ENCODE measurements at regions not wholly inside any gene's neighbourhood (a gene's known extent, or its start where the extent isn't known, plus 50 kb on each side); places are given as distances from the start of the nearest gene placed in this dataset.

DNA sequence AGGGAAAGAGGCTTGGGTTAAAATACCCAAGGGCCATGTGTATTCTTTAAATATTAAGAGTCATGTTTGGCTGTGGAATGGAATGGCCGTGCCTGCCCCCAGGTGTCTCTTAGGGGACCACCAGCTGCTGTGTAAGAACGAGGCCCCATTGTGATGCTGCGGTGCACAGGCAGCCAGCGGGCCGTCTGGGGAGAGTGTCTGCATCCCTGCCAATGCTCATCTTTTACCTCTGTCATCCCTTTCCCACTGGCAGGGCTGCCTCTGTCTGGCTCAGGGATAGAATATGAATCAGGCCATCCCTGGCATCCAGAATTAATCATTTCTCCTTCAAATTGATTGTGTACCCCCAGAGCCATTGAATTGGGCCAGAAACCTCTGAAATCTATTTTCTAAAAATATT is 137.8 kb upstream of the GALNT17 start:
- H3K27me3 Mint-ChIP-seq, result no peaks in the 10 kb centered on the region
- H3K36me3 Mint-ChIP-seq, result no peaks in the 10 kb centered on the region
- H3K9me3 Mint-ChIP-seq, result peaks cover 6 to 12% of the 10 kb centered on the region in 2 donors
- DNase-seq, result no peak
- H3K4me1 Mint-ChIP-seq, result no peaks in the 10 kb centered on the region
- ATAC-seq (replicated peaks), result no peak
- no peak overlapping the region for H3K27ac Mint-ChIP-seq
- no peak overlapping the region for H3K4me3 Mint-ChIP-seq

DNA sequence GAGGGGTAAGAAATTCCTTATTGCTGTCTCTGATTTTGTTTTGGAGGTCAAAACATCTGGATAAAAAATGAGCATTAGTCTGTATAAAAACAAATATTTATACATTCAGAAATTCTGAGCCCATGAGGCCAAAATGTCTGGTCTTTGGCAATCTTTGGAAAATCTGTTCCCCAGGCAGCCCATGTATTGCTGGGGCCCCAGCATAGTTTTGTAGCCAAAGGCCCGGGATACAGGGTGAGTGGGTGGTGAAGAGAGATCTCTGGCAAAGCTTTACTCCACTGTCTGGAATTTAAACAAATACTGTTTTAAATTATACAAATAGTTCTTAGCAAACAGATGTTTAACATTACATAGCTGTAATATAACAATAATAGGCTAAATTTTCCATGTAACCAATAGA is 134.7 kb upstream of the GALNT17 start:
- DNase-seq (no peak), ATAC-seq (replicated peaks) (no peak)
- H3K27ac Mint-ChIP-seq, result no peak overlapping the region
- no peak overlapping the region for H3K4me3 Mint-ChIP-seq
- H3K36me3 Mint-ChIP-seq, result no peaks in the 10 kb centered on the region
- no peaks in the 10 kb centered on the region for H3K4me1 Mint-ChIP-seq
- H3K27me3 Mint-ChIP-seq, result no peaks in the 10 kb centered on the region
- H3K9me3 Mint-ChIP-seq, result peaks cover 3 to 4% of the 10 kb centered on the region in 2 donors

DNA sequence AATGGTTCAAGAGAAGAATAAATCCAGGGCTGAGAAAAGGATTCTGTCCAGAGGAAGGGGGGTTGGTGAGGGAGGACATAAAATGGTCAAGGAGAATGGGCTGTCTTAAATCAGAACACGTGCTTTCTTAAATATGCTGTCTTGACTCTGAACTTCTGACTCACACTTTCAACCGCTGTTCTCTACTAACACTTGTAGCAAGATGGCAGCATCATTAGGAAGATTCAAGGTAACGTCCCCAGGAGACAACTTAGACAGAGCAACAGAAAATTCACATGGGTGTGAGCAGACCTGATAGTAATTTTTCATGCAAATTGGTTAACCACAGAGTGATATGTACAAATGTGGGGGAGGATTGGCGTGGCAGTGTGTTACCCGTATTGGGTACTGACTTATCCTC is 126.8 kb upstream of the GALNT17 start:
- Mint-ChIP-seq H3K9me3 (peaks cover 8 to 10% of the 10 kb centered on the region in 2 donors), H3K27me3 (no peaks in the 10 kb centered on the region), H3K27ac (no peak overlapping the region), H3K4me1 (no peaks in the 10 kb centered on the region), H3K4me3 (no peak overlapping the region), H3K36me3 (no peaks in the 10 kb centered on the region)
- DNase-seq (no peak), ATAC-seq (replicated peaks) (no peak)

DNA sequence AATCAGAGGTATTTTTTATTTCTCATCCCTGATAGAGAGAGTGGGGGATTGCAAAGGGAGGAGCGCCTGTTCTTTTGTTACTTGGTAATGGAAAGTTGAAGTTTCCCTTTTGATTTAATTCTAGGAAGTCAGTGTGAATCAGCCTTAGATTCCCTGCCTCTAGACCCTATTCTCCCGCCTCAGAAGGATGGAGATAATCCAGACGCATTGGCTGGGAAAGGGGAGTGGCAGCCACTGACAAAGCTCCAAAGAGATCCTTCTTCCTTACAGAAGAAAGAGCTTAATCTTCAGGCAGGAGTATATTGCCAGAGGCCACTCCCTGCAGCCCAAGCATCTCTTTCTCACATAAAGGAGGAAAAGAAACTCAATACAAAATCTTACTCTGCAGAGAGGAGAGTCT is 122.3 kb upstream of the GALNT17 start:
- H3K27me3 Mint-ChIP-seq, result no peaks in the 10 kb centered on the region
- DNase-seq (no peak), ATAC-seq (replicated peaks) (no peak)

GRCh38 chr7:71015252-71015900 is 116.6 kb upstream of the GALNT17 start:
- H3K4me3 Mint-ChIP-seq, result no peak overlapping the region
- H3K36me3 Mint-ChIP-seq, result no peaks in the 10 kb centered on the region
- H3K27ac Mint-ChIP-seq, result no peak overlapping the region
- no peak for DNase-seq
- ATAC-seq (replicated peaks), result no peak
- no peaks in the 10 kb centered on the region for H3K27me3 Mint-ChIP-seq
- H3K9me3 Mint-ChIP-seq, result peaks cover 9 to 15% of the 10 kb centered on the region in 2 donors
- no peaks in the 10 kb centered on the region for H3K4me1 Mint-ChIP-seq

More for the DNA sequence above, 122.3 kb upstream of the GALNT17 start:
- H3K27ac Mint-ChIP-seq, result no peak overlapping the region
- peaks cover under 1 to 13% of the 10 kb centered on the region in 2 donors for H3K9me3 Mint-ChIP-seq
- no peaks in the 10 kb centered on the region for H3K36me3 Mint-ChIP-seq
- no peak overlapping the region for H3K4me3 Mint-ChIP-seq
- no peaks in the 10 kb centered on the region for H3K4me1 Mint-ChIP-seq

- H3K9me3 Mint-ChIP-seq, result peaks cover 9 to 13% of the 10 kb centered on the region in 2 donors
- H3K4me3 Mint-ChIP-seq, result no peak overlapping the region
- no peaks in the 10 kb centered on the region for H3K27me3 Mint-ChIP-seq
- H3K27ac Mint-ChIP-seq, result no peak overlapping the region
- no peaks in the 10 kb centered on the region for H3K4me1 Mint-ChIP-seq
- ATAC-seq (replicated peaks), result no peak
- no peak for DNase-seq
- no peaks in the 10 kb centered on the region for H3K36me3 Mint-ChIP-seq
These were observed 115.5 kb upstream of the GALNT17 start for GRCh38 chr7:71016401-71016800.

GRCh38 chr7:71017602-71018001 is 114.3 kb upstream of the GALNT17 start:
- no peaks in the 10 kb centered on the region for H3K4me1 Mint-ChIP-seq

DNA sequence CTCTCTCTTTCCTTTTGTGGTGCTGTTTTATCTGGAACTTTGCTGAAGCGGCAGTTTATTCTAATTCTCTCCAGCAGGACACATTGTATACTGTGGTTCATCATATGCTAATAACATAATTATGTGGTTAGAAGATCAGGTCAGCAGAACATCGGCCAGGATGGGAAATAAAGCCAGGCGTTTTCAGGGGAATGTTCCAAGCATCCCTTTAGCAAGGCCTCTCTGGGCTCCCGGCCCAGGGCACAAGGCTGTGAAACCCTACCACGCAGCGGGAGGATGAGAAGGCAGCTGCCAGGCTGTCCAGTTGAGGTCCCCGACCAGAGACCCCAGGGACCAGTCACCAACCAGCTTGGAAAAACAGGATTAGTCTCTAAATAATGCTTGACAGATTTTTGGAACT is 112.2 kb upstream of the GALNT17 start:
- Mint-ChIP-seq H3K36me3 (no peaks in the 10 kb centered on the region), H3K4me3 (no peak overlapping the region), H3K27ac (no peak overlapping the region), H3K27me3 (no peaks in the 10 kb centered on the region), H3K4me1 (no peaks in the 10 kb centered on the region), H3K9me3 (peaks cover 8 to 14% of the 10 kb centered on the region in 2 donors)
- no peak for DNase-seq
- no peak for ATAC-seq (replicated peaks)

More at GRCh38 chr7:71017602-71018001, 114.3 kb upstream of the GALNT17 start:
- Mint-ChIP-seq H3K9me3 (peaks cover 13 to 14% of the 10 kb centered on the region in 2 donors), H3K27ac (no peak overlapping the region), H3K27me3 (no peaks in the 10 kb centered on the region), H3K4me3 (no peak overlapping the region), H3K36me3 (no peaks in the 10 kb centered on the region)
- no peak for DNase-seq
- no peak for ATAC-seq (replicated peaks)

DNA sequence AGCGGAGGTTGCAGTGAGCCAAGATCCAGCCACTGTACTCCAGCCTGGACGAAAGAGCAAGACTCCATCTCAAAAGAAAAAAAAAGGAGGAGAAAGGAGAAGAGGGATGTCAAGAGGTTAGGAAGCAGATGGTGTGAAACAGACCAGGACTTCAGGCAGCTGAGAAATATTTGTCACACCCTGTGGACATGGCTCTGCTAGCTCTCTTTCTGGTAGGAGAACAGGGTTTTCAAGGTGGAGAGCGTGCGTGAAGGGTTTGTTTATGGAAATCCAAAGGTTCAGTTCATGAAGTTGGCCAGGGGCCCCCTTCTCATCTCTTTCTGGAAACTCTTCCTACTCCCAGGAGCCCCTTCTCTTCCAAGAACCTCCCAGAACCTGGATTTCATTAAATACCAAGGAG is 110.8 kb upstream of the GALNT17 start:
- Mint-ChIP-seq H3K4me3 (no peak overlapping the region), H3K27me3 (no peaks in the 10 kb centered on the region), H3K36me3 (no peaks in the 10 kb centered on the region), H3K4me1 (no peaks in the 10 kb centered on the region), H3K9me3 (peaks cover 8 to 9% of the 10 kb centered on the region in 2 donors), H3K27ac (no peak overlapping the region)
- no peak for ATAC-seq (replicated peaks)
- DNase-seq, result no peak

- ATAC-seq (replicated peaks) (no peak), DNase-seq (no peak)
- peaks cover 4 to 5% of the 10 kb centered on the region in 2 donors for H3K9me3 Mint-ChIP-seq
- no peaks in the 10 kb centered on the region for H3K36me3 Mint-ChIP-seq
- H3K27me3 Mint-ChIP-seq, result no peaks in the 10 kb centered on the region
- no peaks in the 10 kb centered on the region for H3K4me1 Mint-ChIP-seq
- no peak overlapping the region for H3K4me3 Mint-ChIP-seq
- H3K27ac Mint-ChIP-seq, result no peak overlapping the region
These were observed 105.3 kb upstream of the GALNT17 start for GRCh38 chr7:71026680-71027079.

DNA sequence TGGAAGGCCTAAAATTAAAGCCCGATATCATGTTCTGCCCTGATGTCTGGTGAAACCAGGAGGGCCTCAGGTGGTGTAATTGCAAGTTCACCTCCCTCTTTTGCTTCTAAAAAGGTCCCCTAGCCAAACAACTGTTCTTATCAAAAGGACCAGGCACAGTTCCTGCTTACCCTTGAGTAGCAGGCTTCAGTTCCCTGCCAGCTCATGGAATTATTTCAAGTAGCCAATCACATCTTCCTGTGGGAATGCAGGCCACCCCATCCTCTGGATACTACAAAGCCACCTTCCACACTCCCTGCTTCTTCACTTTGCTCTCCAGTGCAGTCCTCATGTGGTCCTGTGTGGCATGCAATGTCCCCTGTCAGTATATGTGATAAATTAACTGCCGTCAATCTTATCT is 97.7 kb upstream of the GALNT17 start:
- Mint-ChIP-seq H3K4me3 (no peak overlapping the region), H3K36me3 (peaks cover 0 to 2% of the 10 kb centered on the region in 2 donors), H3K4me1 (no peaks in the 10 kb centered on the region), H3K27me3 (no peaks in the 10 kb centered on the region), H3K27ac (no peak overlapping the region), H3K9me3 (peaks cover 10 to 13% of the 10 kb centered on the region in 2 donors)
- DNase-seq, result no peak
- ATAC-seq (replicated peaks), result no peak

DNA sequence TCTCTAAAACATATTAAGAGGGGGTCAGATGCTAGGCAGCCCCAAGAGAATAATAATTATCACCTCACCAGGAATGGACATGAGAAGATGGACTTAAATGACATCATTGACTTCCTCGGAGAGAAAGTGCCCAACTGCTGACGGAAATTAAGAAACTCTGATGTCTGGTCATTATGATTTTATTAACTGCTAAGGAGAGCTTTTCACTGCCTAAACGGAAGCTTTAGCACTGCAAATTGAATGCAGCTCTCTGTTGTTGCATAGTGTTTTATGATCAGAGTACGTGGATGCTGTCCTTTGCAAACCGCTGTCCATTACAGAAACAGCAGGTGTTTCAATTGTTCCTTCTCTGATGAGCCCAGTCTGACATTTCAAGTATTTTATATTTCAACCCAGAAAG is 89.4 kb upstream of the GALNT17 start:
- peaks cover 5 to 11% of the 10 kb centered on the region in 2 donors for H3K9me3 Mint-ChIP-seq
- ATAC-seq (replicated peaks), result no peak
- no peak overlapping the region for H3K27ac Mint-ChIP-seq
- no peaks in the 10 kb centered on the region for H3K27me3 Mint-ChIP-seq
- no peak for DNase-seq
- no peak overlapping the region for H3K4me3 Mint-ChIP-seq
- peaks cover 0 to 2% of the 10 kb centered on the region in 2 donors for H3K36me3 Mint-ChIP-seq
- H3K4me1 Mint-ChIP-seq, result no peaks in the 10 kb centered on the region

DNA sequence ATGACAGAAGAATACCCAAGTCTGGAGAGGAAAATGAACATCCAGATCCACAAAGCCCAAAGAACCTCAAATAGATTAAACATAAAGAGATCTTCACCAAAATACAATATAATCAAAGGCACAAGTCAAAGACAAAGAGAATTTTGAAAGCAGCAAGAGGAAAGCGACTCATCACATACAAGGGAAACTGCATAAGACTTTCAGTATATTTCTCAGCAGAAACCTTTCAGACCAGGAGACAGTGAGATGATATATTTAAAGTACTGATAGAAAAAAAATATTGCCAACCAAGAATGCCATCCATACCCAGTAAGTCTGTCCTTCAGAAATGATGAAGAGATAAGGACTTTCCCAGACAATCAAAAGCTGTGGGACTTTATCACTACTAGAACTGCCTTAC is 81.5 kb upstream of the GALNT17 start:
- Mint-ChIP-seq H3K36me3 (no peaks in the 10 kb centered on the region), H3K27ac (no peak overlapping the region), H3K4me1 (no peaks in the 10 kb centered on the region), H3K9me3 (peaks cover 15 to 29% of the 10 kb centered on the region in 2 donors), H3K27me3 (no peaks in the 10 kb centered on the region), H3K4me3 (no peak overlapping the region)
- ATAC-seq (replicated peaks), result no peak
- DNase-seq, result no peak

- Mint-ChIP-seq H3K27ac (no peak overlapping the region), H3K27me3 (no peaks in the 10 kb centered on the region), H3K9me3 (peaks cover 8 to 19% of the 10 kb centered on the region in 2 donors), H3K36me3 (no peaks in the 10 kb centered on the region), H3K4me1 (no peaks in the 10 kb centered on the region), H3K4me3 (no peak overlapping the region)
- DNase-seq (no peak), ATAC-seq (replicated peaks) (no peak)
These were observed 76.4 kb upstream of the GALNT17 start for GRCh38 chr7:71055504-71055903.

DNA sequence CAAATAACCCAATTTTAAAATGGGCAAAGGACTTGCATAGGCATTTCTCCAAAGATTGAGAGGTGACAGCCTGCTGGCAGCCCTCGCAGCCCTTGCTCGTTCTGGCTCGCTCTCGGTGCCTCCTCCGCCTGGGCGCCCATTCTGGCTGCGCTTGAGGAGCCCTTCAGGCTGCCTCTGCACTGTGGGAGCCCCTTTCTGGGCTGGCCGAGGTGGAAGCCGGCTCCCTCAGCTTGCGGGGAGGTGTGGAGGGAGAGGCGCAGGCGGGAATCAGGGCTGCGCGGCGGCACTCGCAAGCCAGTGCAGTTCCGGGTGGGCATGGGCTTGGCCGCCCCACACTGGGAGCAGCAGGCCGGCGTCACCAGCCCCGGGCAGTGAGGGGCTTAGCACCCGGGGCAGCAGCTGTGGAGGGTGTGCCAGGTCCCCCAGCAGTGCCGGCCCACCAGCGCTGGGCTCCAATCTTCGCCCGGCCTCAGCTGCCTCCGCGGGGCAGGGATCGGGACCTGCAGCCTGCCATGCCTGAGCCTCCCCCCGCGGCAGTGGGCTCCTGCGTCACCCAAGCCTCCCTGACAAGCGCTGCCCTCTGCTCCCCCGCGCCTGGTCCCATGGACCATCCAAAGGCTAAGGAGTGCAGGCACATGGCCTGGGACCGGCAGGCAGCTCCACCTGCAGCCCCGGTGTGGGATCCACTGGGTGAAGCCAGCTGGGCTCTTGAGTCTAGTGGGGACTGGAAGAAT is 54.0 kb upstream of the GALNT17 start:
- Mint-ChIP-seq H3K4me1 (no peaks in the 10 kb centered on the region), H3K36me3 (no peaks in the 10 kb centered on the region), H3K27ac (no peak overlapping the region), H3K9me3 (peaks cover 22% of the 10 kb centered on the region in 2 donors), H3K4me3 (no peak overlapping the region), H3K27me3 (no peaks in the 10 kb centered on the region)
- ATAC-seq (replicated peaks), result no peak
- no peak for DNase-seq

All from stimulated activated naive B cell treated with anti-CD40 and anti-IgM and Interleukin-4, amounts not matched to agents 10 μg/mL and 1 μg/mL and 100 μg/mL, for 72 hours (primary cell).